HT1080 (cell line): ENCODE measurements at regions not wholly inside any gene's neighbourhood (a gene's known extent, or its start where the extent isn't known, plus 50 kb on each side); places are given as distances from the start of the nearest gene placed in this dataset.

ENCODE experiments used
- DNase-seq: peaks from one replicate; pipeline ENCODE4 v3.0.0-alpha.2; 2015; ENCODE audit warnings: low read depth

GRCh38 chr11:116311206-116311605, 461.6 kb downstream of the BUD13 start:
- DNase-seq = no peak

GRCh38 chr11:116310698-116311097, 462.1 kb downstream of the BUD13 start:
- no peak for DNase-seq

GRCh38 chr11:116310226-116310625, 462.6 kb downstream of the BUD13 start:
- DNase-seq = no peak

- no peak for DNase-seq
Observed at GRCh38 chr11:116309446-116309845, 463.3 kb downstream of the BUD13 start.

GRCh38 chr11:116302756-116303155, 470.0 kb downstream of the BUD13 start:
- no peak for DNase-seq

- DNase-seq = no peak
Observed at GRCh38 chr11:116301141-116301540, 471.6 kb downstream of the BUD13 start.

GRCh38 chr11:116300232-116300631, 472.6 kb downstream of the BUD13 start:
- no peak for DNase-seq

GRCh38 chr11:116294630-116295029, 478.2 kb downstream of the BUD13 start:
- DNase-seq = no peak

GRCh38 chr11:116287866-116288265, 484.9 kb downstream of the BUD13 start:
- no peak for DNase-seq

- DNase-seq = no peak
Observed at GRCh38 chr11:116285026-116285425, 487.8 kb downstream of the BUD13 start.

GRCh38 chr11:116283300-116283699, 489.5 kb downstream of the BUD13 start:
- no peak for DNase-seq

- no peak for DNase-seq
Observed at GRCh38 chr11:116282481-116282880, 490.3 kb downstream of the BUD13 start.

- no peak for DNase-seq
Observed at GRCh38 chr11:116281173-116282160, 491.3 kb downstream of the BUD13 start.

- DNase-seq = no peak
Observed at GRCh38 chr11:116279511-116279910, 493.3 kb downstream of the BUD13 start.

- no peak for DNase-seq
Observed at GRCh38 chr11:116278076-116278475, 494.7 kb downstream of the BUD13 start.

GRCh38 chr11:116276051-116277044, 496.4 kb downstream of the BUD13 start:
- peak; percentile 70 for DNase-seq

GRCh38 chr11:116275635-116276034, 497.2 kb downstream of the BUD13 start:
- DNase-seq = peak; percentile 15

- no peak for DNase-seq
Observed at GRCh38 chr11:116274521-116274920, 498.3 kb downstream of the BUD13 start.

GRCh38 chr11:116272181-116272789, 500.5 kb downstream of the BUD13 start:
- no peak for DNase-seq

GRCh38 chr11:116271479-116271878, 501.3 kb downstream of the BUD13 start:
- no peak for DNase-seq

GRCh38 chr11:116267146-116267545, 505.6 kb downstream of the BUD13 start:
- no peak for DNase-seq
